HG03139 (cell line): ENCODE measurements at regions not wholly inside any gene's neighbourhood (a gene's known extent, or its start where the extent isn't known, plus 50 kb on each side); places are given as distances from the start of the nearest gene placed in this dataset.

ENCODE experiments used
- ATAC-seq: cut with Tn5 transposase; IDR thresholded peaks from one replicate; pipeline ENCODE4 v1.9.1; 2021; ENCODE audit not compliant: unreplicated experiment

GRCh38 chrX:39165185-39165584 is 363.9 kb downstream of the MID1IP1 start:
- ATAC-seq = no peak

- no peak for ATAC-seq
Measured at GRCh38 chrX:39165773-39166172, 364.5 kb downstream of the MID1IP1 start.

- ATAC-seq = no peak
Measured at GRCh38 chrX:39167791-39168190, 366.5 kb downstream of the MID1IP1 start.

GRCh38 chrX:39168609-39169008 is 367.4 kb downstream of the MID1IP1 start:
- no peak for ATAC-seq

- no peak for ATAC-seq
Measured at GRCh38 chrX:39169976-39170375, 368.7 kb downstream of the MID1IP1 start.

- no peak for ATAC-seq
Measured at GRCh38 chrX:39170464-39170863, 369.2 kb downstream of the MID1IP1 start.

- ATAC-seq = no peak
Measured at GRCh38 chrX:39171686-39172085, 370.4 kb downstream of the MID1IP1 start.

- ATAC-seq = no peak
Measured at GRCh38 chrX:39174241-39174771, 373.0 kb downstream of the MID1IP1 start.

GRCh38 chrX:39174772-39175417 is 373.6 kb downstream of the MID1IP1 start:
- ATAC-seq = no peak

GRCh38 chrX:39175418-39176057 is 374.3 kb downstream of the MID1IP1 start:
- ATAC-seq = no peak

- no peak for ATAC-seq
Measured at GRCh38 chrX:39176105-39176504, 374.8 kb downstream of the MID1IP1 start.

- ATAC-seq = no peak
Measured at GRCh38 chrX:39189431-39189830, 388.2 kb downstream of the MID1IP1 start.

GRCh38 chrX:39194673-39195072 is 393.4 kb downstream of the MID1IP1 start:
- no peak for ATAC-seq

GRCh38 chrX:39195156-39195555 is 393.9 kb downstream of the MID1IP1 start:
- no peak for ATAC-seq

- peak; percentile 91 for ATAC-seq
Measured at GRCh38 chrX:39196192-39197102, 395.2 kb downstream of the MID1IP1 start.

GRCh38 chrX:39199429-39199828 is 398.2 kb downstream of the MID1IP1 start:
- ATAC-seq = no peak

GRCh38 chrX:39201305-39201990 is 400.2 kb downstream of the MID1IP1 start:
- no peak for ATAC-seq

GRCh38 chrX:39202641-39203040 is 401.4 kb downstream of the MID1IP1 start:
- no peak for ATAC-seq

GRCh38 chrX:39203427-39203826 is 402.2 kb downstream of the MID1IP1 start:
- ATAC-seq = no peak

GRCh38 chrX:39204353-39204752 is 403.1 kb downstream of the MID1IP1 start:
- ATAC-seq = no peak

- ATAC-seq = no peak
Measured at GRCh38 chrX:39204945-39205344, 403.7 kb downstream of the MID1IP1 start.
